ENCODE measurements at regions not wholly inside any gene's neighbourhood (a gene's known extent, or its start where the extent isn't known, plus 50 kb on each side); places are given as distances from the start of the nearest gene placed in this dataset.

GRCh38 chr2:35410431-35411061, 945.0 kb upstream of the CRIM1 start:
- TF ChIP-seq CTCF (IDR thresholded peaks at IDR 0.05) = peak; percentile 28 to 66 (median 48)
- TF ChIP-seq POLR2A (IDR thresholded peaks at IDR 0.05) = no peak

All from uterus (tissue), 2 donors.